ENCODE measurements at regions not wholly inside any gene's neighbourhood (a gene's known extent, or its start where the extent isn't known, plus 50 kb on each side); places are given as distances from the start of the nearest gene placed in this dataset.

DNA sequence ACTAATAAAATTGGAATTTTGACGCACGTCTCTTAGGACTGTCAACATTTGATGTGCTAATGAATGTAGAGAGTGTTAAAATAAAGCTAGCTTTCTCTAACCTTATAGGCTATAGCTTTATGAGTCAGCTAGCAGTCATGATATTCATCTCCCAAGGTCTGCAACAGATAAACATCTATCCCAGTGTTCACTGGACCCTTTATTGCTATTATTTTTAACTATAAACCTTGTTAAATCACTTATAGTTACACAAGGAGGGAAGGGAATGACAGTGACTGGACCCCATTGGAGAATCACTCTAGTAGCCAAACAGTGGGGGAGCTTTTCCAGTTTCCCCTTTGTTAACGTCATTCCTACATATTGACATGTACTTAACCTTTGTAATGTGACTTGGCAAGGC is 67.9 kb upstream of the SHISA3 start:
- no peak overlapping the region for H3K4me3 ChIP-seq (ENCODE audit: low read depth, poor library complexity, severe bottlenecking)
- no peak for DNase-seq (ENCODE audit: low spot score in 2 of 2)
- intact Hi-C loops (cut with DNase I; ENCODE audit: low total_unique reads), result no loop called here
- 40 to 50% methylated on average over 3 of the region's 3 CpGs for WGBS, 2 donors
- TF ChIP-seq, protein P1, sequence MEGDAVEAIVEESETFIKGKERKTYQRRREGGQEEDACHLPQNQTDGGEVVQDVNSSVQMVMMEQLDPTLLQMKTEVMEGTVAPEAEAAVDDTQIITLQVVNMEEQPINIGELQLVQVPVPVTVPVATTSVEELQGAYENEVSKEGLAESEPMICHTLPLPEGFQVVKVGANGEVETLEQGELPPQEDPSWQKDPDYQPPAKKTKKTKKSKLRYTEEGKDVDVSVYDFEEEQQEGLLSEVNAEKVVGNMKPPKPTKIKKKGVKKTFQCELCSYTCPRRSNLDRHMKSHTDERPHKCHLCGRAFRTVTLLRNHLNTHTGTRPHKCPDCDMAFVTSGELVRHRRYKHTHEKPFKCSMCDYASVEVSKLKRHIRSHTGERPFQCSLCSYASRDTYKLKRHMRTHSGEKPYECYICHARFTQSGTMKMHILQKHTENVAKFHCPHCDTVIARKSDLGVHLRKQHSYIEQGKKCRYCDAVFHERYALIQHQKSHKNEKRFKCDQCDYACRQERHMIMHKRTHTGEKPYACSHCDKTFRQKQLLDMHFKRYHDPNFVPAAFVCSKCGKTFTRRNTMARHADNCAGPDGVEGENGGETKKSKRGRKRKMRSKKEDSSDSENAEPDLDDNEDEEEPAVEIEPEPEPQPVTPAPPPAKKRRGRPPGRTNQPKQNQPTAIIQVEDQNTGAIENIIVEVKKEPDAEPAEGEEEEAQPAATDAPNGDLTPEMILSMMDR (IDR thresholded peaks at IDR 0.05), result no peak
- no peak for TF ChIP-seq POLR2A (IDR thresholded peaks at IDR 0.05)

DNA sequence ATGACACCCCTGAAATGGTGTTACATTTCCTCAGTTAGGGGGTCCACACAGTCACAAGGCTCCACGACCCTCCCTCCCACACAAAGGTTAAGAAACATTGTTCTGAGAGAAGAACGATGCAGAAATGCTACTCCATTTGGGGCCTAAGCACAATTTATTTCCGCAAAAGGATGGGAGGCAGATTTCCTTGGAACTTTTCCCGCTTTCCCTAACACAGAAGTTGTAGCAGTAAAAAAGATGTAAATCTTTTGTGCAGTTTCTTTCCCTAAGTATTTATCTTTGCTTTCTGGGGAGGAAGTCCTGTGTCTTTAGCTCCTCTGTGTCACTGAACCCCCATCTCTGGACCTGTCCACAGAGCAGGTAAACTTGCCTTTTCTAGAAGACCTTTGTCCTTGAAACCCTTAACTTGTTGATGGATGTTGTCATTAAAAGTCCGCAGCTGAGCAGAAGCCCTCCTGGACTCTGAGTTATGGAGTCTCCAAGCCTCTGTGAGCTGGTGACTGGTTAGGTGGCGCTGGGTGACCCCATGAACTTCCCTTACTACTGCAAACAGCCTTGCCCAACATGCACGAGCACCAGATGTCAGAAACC is 67.2 kb upstream of the SHISA3 start:
- no peak overlapping the region for H3K4me3 ChIP-seq (ENCODE audit: low read depth, poor library complexity, severe bottlenecking)
- intact Hi-C loops (cut with DNase I; ENCODE audit: low total_unique reads), result no loop called here
- WGBS, 2 donors, result 64 to 78% methylated on average over 7 of the region's 7 CpGs
- no peak for DNase-seq (ENCODE audit: low spot score in 2 of 2)
- TF ChIP-seq, protein P1 (IDR thresholded peaks at IDR 0.05), result no peak
- no peak for TF ChIP-seq POLR2A (IDR thresholded peaks at IDR 0.05)

DNA sequence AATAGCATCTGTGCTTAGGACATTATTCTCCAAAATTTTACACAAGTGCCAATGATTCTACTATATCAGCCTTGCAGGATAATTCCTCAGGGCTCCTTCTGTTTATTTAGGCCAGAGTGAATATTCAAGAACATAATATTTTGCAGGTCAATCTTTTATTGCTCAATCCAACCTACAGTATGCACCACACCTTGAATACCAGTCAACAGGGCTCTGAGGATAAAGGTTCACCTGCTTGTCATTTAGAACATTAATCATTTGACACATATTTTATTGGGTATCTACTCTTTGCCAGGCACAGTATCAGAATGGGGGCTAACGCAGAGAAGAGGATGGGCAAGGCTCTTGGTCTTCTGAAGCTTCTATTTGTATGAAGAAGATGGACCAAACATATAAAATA is 66.2 kb upstream of the SHISA3 start:
- no peak for DNase-seq (ENCODE audit: low spot score in 2 of 2)
- intact Hi-C loops (cut with DNase I; ENCODE audit: low total_unique reads), result no loop called here
- 90% methylated on average over 1 of the region's 1 CpG for WGBS, 2 donors
- TF ChIP-seq POLR2A (IDR thresholded peaks at IDR 0.05), result no peak
- TF ChIP-seq, protein P1 (IDR thresholded peaks at IDR 0.05), result no peak
- H3K4me3 ChIP-seq (ENCODE audit: low read depth, poor library complexity, severe bottlenecking), result no peak overlapping the region

DNA sequence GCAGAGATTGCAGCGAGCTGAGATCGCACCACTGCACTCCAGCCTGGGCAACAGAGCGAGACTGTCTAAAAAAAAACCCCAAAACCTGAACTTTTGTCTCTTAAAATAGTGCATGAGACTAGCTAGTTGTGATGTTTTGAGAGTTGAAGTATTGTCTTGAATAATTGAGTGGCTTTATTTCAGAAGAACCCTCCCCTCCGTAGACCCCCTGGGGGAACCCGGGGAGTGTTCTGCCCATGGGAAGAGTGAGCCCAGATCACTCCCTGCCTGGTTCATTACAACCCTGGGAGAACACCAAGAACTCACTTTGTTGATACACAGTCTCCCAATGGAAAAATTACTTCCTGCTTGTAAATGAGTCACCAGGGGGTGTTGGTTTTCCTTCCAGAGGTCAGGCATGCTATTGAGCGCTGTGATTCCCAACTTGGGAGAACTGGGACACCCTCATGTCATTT is 65.3 kb upstream of the SHISA3 start:
- TF ChIP-seq POLR2A (IDR thresholded peaks at IDR 0.05), result no peak
- TF ChIP-seq, protein P1 (IDR thresholded peaks at IDR 0.05), result no peak
- peak in 1 of 2 donors; percentile 21 for DNase-seq (ENCODE audit: low spot score in 2 of 2)
- intact Hi-C loops (cut with DNase I; ENCODE audit: low total_unique reads), result no loop called here
- 75 to 76% methylated on average over 6 of the region's 6 CpGs for WGBS, 2 donors
- no peak overlapping the region for H3K4me3 ChIP-seq (ENCODE audit: low read depth, poor library complexity, severe bottlenecking)

DNA sequence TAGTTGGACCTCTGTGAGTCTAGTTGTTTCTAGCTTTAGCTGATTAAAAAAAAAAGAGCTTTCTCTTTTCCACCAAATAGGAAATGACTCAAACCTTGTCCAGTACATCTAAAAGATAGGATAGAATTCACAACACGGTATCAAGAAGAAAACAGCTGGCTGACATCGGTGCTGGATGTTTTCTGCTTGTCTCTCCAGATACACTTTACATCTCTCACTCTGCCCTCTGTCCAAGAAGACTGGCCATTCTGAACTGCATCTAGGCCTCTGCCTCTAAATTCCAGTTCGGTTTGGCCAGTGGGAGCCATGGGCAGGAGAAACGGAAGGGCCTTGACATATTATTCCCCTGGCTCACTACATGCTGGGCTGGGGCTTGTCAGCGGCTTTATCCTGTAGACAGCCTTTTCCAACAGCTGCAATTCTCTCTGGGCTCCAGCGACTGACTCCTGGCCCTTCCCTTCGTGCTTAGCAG is 57.3 kb upstream of the SHISA3 start:
- DNase-seq (ENCODE audit: low spot score in 2 of 2), result no peak
- TF ChIP-seq POLR2A (IDR thresholded peaks at IDR 0.05), result no peak
- TF ChIP-seq, protein P1 (IDR thresholded peaks at IDR 0.05), result no peak
- WGBS, 2 donors, result 38% methylated on average over 7 of the region's 7 CpGs
- no peak overlapping the region for H3K4me3 ChIP-seq (ENCODE audit: low read depth, poor library complexity, severe bottlenecking)
- intact Hi-C loops (cut with DNase I; ENCODE audit: low total_unique reads), result no loop called here

DNA sequence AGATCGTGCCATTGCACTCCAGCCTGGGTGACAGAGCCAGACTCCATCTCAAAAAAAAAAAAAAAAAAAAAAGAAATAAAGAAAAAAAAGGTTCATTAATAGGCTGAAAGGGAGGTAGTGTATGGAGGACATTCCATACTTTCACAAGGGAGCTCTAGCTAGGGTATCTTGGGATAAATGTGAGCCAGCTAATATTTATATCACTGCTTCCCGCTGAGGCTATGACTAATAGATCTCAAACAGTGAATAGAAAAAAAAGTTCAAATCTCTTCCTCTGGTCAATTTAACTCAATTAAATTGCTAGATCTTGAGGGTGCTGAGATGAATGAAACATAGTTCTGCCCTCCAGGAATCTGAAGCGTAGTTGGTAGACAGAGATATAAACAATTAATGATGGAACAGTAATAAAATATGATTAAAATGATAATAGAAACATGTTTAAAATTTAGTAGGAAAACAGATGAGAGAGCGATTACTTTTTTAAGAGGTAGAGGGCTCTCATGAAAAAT is 55.7 kb upstream of the SHISA3 start:
- no peak overlapping the region for H3K4me3 ChIP-seq (ENCODE audit: low read depth, poor library complexity, severe bottlenecking)
- TF ChIP-seq, protein P1 (IDR thresholded peaks at IDR 0.05), result no peak
- no peak for TF ChIP-seq POLR2A (IDR thresholded peaks at IDR 0.05)
- 84 to 86% methylated on average over 4 of the region's 4 CpGs for WGBS, 2 donors
- DNase-seq (ENCODE audit: low spot score in 2 of 2), result no peak
- intact Hi-C loops (cut with DNase I; ENCODE audit: low total_unique reads), result no loop called here
